Caco-2 (cell line): ENCODE measurements at regions not wholly inside any gene's neighbourhood (a gene's known extent, or its start where the extent isn't known, plus 50 kb on each side); places are given as distances from the start of the nearest gene placed in this dataset.

Source experiments
- BruUV-seq: library from RNA; stranded (reverse); fragments of 400-500 nt; replicated peaks from 2 replicates; lab custom pipeline; 2021; lab: Mats Ljungman, UMichigan
- CTCF ChIA-PET: fragments of 300-600 bp; sonication (Branson Sonifier 250); formaldehyde crosslinking; loops from one replicate; lab custom pipeline; 2022; ENCODE audit warnings: antibody characterized with exemption; lab: Charles Lee
- POLR2A ChIA-PET: fragments of 300-600 bp; sonication (Branson Sonifier 250); formaldehyde crosslinking; loops from one replicate; lab custom pipeline; 2022; ENCODE audit warnings: antibody characterized with exemption; lab: Charles Lee
- DNase-seq, 2 experiments: peaks; one replicate each; pipeline versions ENCODE4 v3.0.0 to v3.0.0-alpha.2; 2020 to 2022
- H3K27me3 ChIP-seq: replicated peaks from 2 replicates; pipeline ENCODE4 v1.6.0; 2011; ENCODE audit warnings: low read length; ENCODE audit not compliant: control insufficient read depth, insufficient read depth
- H3K36me3 ChIP-seq: 2 replicates; pipeline ENCODE4 v1.5.1; 2011; ENCODE audit warnings: low read length; ENCODE audit not compliant: control insufficient read depth, insufficient read depth
- H3K4me1 ChIP-seq: fragments of 250-450 bp; sonication (Bioruptor Pico); 2 replicates; pipeline ENCODE4 v1.5.1; 2020; ENCODE audit warnings: mild to moderate bottlenecking
- H3K4me3 ChIP-seq: 2 replicates; pipeline ENCODE4 v1.5.1; 2011; ENCODE audit warnings: low read depth, mild to moderate bottlenecking, control low read depth, low read length
- H3K9me3 ChIP-seq: fragments of 250-450 bp; sonication (Bioruptor Pico); 2 replicates; pipeline ENCODE4 v1.5.1; 2020; ENCODE audit warnings: mild to moderate bottlenecking, moderate library complexity
- H3K27ac Mint-ChIP-seq: one replicate; pipeline ENCODE4 v1.8.0; 2022; ENCODE audit warnings: mixed read lengths; ENCODE audit not compliant: unreplicated experiment
- H3K27me3 Mint-ChIP-seq: one replicate; pipeline ENCODE4 v1.8.0; 2022; ENCODE audit warnings: mixed read lengths; ENCODE audit not compliant: insufficient read depth, unreplicated experiment
- H3K36me3 Mint-ChIP-seq: one replicate; pipeline ENCODE4 v1.8.0; 2022; ENCODE audit warnings: mild to moderate bottlenecking, mixed read lengths; ENCODE audit not compliant: insufficient read depth, unreplicated experiment
- H3K4me1 Mint-ChIP-seq: one replicate; pipeline ENCODE4 v1.8.0; 2022; ENCODE audit warnings: low read depth, mixed read lengths; ENCODE audit not compliant: unreplicated experiment
- H3K4me3 Mint-ChIP-seq: one replicate; pipeline ENCODE4 v1.8.0; 2022; ENCODE audit warnings: mild to moderate bottlenecking, moderate library complexity, mixed read lengths; ENCODE audit not compliant: unreplicated experiment
- H3K9me3 Mint-ChIP-seq: one replicate; pipeline ENCODE4 v1.8.0; 2022; ENCODE audit warnings: mixed read lengths; ENCODE audit not compliant: unreplicated experiment
- CTCF ChIP-seq, 2 experiments: fragments of 200-600 bp in 1 of 2; IDR thresholded peaks; 1 replicate in 1 of 2; 2 replicates in 1 of 2; pipeline versions ENCODE4 v1.5.1 to v1.8.0; 2011 to 2022; ENCODE audit warnings: antibody characterized with exemption in 1 of 2, control low read depth in 1 of 2, inconsistent platforms in 1 of 2, low read depth in 1 of 2, low read length in 1 of 2, mild to moderate bottlenecking in 1 of 2, moderate library complexity in 1 of 2; ENCODE audit not compliant: insufficient read depth in 1 of 2, severe bottlenecking in 1 of 2, unreplicated experiment in 1 of 2
- intact Hi-C: fragments of 100-400 bp; cut with micrococcal nuclease; formaldehyde crosslinking; loops from one replicate; pipeline ENCODE4 v1.10.0; 2022; ENCODE audit not compliant: unreplicated experiment

DNA sequence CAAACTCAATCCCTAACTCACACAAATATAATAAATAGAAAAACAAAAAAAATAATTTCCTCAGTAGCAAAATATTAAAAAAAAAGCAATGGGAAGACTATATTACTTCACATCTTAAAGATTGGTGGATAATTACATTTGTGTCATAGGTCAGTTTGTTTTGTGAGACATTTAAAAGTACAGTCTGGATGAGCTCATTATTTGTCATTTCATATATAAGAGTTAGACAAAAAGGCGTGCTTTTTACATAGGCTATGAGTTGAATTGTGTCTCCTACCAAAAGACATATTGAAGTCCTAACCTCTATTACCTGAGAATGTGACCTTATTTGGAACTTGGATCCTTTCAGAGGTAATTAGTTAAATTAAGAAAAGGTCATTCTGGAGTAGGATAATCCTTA lies 710.1 kb upstream of the CBLB start:
- no TSS peak for BruUV-seq
- Histone ChIP-seq H3K4me3 (no peak overlapping the region), H3K36me3 (no peaks in the 10 kb centered on the region), H3K4me1 (no peaks in the 10 kb centered on the region), H3K9me3 (no peaks in the 10 kb centered on the region), H3K27me3 (no peaks in the 10 kb centered on the region)
- Mint-ChIP-seq H3K4me1 (no peaks in the 10 kb centered on the region), H3K9me3 (no peaks in the 10 kb centered on the region), H3K36me3 (no peaks in the 10 kb centered on the region), H3K27ac (no peak overlapping the region), H3K4me3 (no peak overlapping the region), H3K27me3 (no peaks in the 10 kb centered on the region)
- POLR2A ChIA-PET: no interaction called here
- intact Hi-C loops: no loop called here
- no peak for DNase-seq
- no peak for TF ChIP-seq CTCF (IDR thresholded peaks at IDR 0.05; ENCODE audit: insufficient read depth in 1 of 2, low read depth in 1 of 2, low read length in 1 of 2, severe bottlenecking in 1 of 2, unreplicated experiment in 1 of 2)
- CTCF ChIA-PET: no interaction called here

DNA sequence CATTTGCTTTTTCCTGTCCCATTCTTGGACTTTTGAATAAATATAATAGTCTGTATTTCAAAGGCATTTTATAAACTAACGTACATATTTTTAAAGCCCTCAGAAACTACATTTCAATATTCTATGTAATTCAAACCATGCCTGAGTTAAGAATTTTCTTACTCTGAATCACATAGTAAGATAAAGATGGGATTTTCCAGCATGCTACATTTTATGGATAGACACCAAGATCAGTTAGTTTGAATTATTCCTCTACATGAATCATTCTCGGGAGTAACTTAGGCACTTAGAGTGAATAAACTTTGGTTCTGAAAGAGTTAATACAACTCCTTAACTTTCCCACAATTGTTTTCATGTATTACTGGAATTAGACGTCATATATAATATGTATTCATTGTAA lies 713.3 kb upstream of the CBLB start:
- ChIA-PET CTCF (no interaction called here), POLR2A (no interaction called here)
- no peaks in the 10 kb centered on the region for H3K27me3 ChIP-seq
- no TSS peak for BruUV-seq
- no peaks in the 10 kb centered on the region for H3K4me1 Mint-ChIP-seq
- H3K9me3 Mint-ChIP-seq: no peaks in the 10 kb centered on the region
- no peak overlapping the region for H3K27ac Mint-ChIP-seq
- intact Hi-C loops: no loop called here
- H3K36me3 ChIP-seq: no peaks in the 10 kb centered on the region
- no peaks in the 10 kb centered on the region for H3K36me3 Mint-ChIP-seq
- no peak overlapping the region for H3K4me3 ChIP-seq
- no peak for DNase-seq
- H3K9me3 ChIP-seq: no peaks in the 10 kb centered on the region
- H3K27me3 Mint-ChIP-seq: no peaks in the 10 kb centered on the region
- no peak overlapping the region for H3K4me3 Mint-ChIP-seq
- H3K4me1 ChIP-seq: no peaks in the 10 kb centered on the region
- TF ChIP-seq CTCF (IDR thresholded peaks at IDR 0.05; ENCODE audit: insufficient read depth in 1 of 2, low read depth in 1 of 2, low read length in 1 of 2, severe bottlenecking in 1 of 2, unreplicated experiment in 1 of 2): no peak

DNA sequence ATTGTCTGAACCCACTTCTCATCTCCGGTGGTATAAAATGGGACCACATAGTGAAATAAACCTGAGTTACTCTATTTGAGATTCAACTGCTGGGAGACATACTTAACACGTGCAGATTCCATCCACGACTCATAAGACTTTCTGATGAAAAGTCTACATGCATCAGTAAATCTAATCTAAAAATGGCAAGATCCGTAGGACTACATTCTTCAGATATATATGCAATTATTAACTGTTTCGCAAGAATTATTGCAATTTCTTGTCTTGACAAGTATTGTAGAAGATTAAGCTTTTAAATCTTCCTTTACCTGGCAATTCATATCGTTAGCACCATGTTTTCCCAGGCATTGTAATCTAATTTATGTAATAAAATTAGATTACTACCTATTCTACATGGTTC lies 718.7 kb upstream of the CBLB start:
- Mint-ChIP-seq H3K9me3 (no peaks in the 10 kb centered on the region), H3K4me1 (no peaks in the 10 kb centered on the region), H3K27ac (no peak overlapping the region), H3K36me3 (no peaks in the 10 kb centered on the region), H3K4me3 (no peak overlapping the region), H3K27me3 (no peaks in the 10 kb centered on the region)
- CTCF ChIA-PET: no interaction called here
- no peak for TF ChIP-seq CTCF (IDR thresholded peaks at IDR 0.05; ENCODE audit: insufficient read depth in 1 of 2, low read depth in 1 of 2, low read length in 1 of 2, severe bottlenecking in 1 of 2, unreplicated experiment in 1 of 2)
- POLR2A ChIA-PET: no interaction called here
- Histone ChIP-seq H3K4me3 (no peak overlapping the region), H3K9me3 (no peaks in the 10 kb centered on the region), H3K36me3 (no peaks in the 10 kb centered on the region), H3K27me3 (no peaks in the 10 kb centered on the region), H3K4me1 (no peaks in the 10 kb centered on the region)
- intact Hi-C loops: no loop called here
- no TSS peak for BruUV-seq
- no peak for DNase-seq
